ENCODE measurements at regions not wholly inside any gene's neighbourhood (a gene's known extent, or its start where the extent isn't known, plus 50 kb on each side); places are given as distances from the start of the nearest gene placed in this dataset.
"Not testable (repeated sequence)": the region's sequence is repeated elsewhere in the genome, so short reads cannot be mapped to it uniquely, and the experiment has no call there.

DNA sequence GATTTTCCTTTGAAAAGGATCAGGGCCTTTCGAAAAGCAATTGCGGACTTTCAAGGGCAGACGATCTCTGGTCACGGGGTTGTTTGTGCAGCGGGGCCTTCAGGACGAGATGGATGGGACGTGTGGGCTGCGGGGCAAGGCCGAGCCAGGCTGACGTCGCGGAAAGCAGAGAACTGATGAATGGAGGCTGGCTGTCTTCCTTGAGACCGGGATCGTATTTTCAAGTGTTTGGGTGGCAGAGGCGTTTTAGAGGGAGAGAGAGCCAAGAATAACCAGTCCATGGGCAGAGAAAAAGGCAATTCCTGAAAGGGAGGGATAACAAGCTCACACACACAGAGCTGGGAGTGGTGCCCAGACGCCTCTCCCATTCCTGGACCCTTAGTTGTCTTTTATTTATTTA lies 138.9 kb upstream of the USP29 start:
- no peak for TF ChIP-seq ZFX (IDR thresholded peaks at IDR 0.05; ENCODE audit: borderline replicate concordance)
- TF ChIP-seq, protein P1, sequence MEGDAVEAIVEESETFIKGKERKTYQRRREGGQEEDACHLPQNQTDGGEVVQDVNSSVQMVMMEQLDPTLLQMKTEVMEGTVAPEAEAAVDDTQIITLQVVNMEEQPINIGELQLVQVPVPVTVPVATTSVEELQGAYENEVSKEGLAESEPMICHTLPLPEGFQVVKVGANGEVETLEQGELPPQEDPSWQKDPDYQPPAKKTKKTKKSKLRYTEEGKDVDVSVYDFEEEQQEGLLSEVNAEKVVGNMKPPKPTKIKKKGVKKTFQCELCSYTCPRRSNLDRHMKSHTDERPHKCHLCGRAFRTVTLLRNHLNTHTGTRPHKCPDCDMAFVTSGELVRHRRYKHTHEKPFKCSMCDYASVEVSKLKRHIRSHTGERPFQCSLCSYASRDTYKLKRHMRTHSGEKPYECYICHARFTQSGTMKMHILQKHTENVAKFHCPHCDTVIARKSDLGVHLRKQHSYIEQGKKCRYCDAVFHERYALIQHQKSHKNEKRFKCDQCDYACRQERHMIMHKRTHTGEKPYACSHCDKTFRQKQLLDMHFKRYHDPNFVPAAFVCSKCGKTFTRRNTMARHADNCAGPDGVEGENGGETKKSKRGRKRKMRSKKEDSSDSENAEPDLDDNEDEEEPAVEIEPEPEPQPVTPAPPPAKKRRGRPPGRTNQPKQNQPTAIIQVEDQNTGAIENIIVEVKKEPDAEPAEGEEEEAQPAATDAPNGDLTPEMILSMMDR (IDR thresholded peaks at IDR 0.05), result no peak
- no peak overlapping the region for H3K27ac ChIP-seq

GRCh38 chr19:56981440-56981839 lies 138.3 kb upstream of the USP29 start:
- H3K27ac ChIP-seq, result not testable (repeated sequence)

GRCh38 chr19:56983171-56983570 lies 136.6 kb upstream of the USP29 start:
- TF ChIP-seq, protein P1 (IDR thresholded peaks at IDR 0.05), result no peak
- no peak for TF ChIP-seq ZFX (IDR thresholded peaks at IDR 0.05; ENCODE audit: borderline replicate concordance)
- no peak overlapping the region for H3K27ac ChIP-seq

DNA sequence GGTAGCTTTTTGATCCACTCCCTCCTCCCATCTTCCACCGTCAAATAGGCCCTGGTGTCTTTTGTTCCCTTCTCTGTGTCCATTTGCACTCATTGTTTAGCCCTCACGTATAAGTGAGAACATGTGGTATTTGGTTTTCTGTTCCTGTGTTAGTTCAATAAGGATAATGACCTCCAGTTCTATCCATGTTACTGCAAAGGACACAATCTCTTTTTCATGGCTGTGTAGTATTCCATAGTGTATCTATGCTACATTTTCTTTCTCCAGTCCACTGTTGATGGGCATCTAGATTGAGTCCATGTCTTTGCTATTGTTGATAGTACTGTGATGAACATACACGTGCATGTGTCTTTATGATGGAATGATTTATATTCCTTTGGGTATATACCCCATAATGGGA lies 136.0 kb upstream of the USP29 start:
- no peak overlapping the region for H3K27ac ChIP-seq
- no peak for TF ChIP-seq ZFX (IDR thresholded peaks at IDR 0.05; ENCODE audit: borderline replicate concordance)
- TF ChIP-seq, protein P1 (IDR thresholded peaks at IDR 0.05), result no peak

DNA sequence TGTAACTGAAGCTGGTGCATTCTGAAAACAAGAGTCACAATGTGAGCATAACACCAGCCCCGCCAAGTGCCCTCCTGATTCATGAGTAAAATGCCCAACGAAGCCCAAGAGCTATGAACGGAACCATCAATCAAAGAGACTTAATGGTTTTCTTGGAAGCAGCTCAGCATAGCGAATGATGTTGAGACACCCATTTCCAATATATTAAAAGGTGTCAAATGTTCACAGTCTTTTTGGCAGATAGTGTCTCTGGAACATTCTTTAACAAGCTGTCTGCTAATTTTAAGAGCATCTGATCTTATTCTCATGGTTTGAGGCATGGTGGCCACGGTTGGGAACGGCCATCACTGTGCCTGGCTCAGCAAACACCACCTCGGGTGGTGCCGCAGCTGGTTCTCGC lies 133.4 kb upstream of the USP29 start:
- H3K27ac ChIP-seq, result no peak overlapping the region
- TF ChIP-seq ZFX (IDR thresholded peaks at IDR 0.05; ENCODE audit: borderline replicate concordance), result no peak
- TF ChIP-seq, protein P1 (IDR thresholded peaks at IDR 0.05), result no peak

DNA sequence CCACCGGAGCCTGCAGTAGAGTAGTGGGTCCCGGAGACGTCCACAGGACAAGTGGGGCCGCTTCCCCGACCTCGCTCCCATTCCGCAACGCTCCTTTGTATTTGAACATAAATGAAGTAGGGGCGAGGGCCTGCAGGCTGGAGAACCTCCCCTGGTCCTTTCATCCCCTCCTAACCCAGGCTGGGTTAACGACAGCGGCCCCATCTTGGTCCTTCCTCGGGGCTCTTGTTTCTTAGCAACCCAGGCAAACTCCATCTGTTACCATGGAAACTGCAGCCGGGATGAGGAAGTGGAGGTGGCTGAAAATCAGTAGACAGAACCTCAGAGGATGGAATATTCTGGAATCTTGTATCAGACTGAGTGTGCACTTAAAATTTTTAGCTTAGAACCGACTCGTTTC lies 132.6 kb upstream of the USP29 start:
- no peak for TF ChIP-seq ZFX (IDR thresholded peaks at IDR 0.05; ENCODE audit: borderline replicate concordance)
- TF ChIP-seq, protein P1 (IDR thresholded peaks at IDR 0.05), result no peak
- H3K27ac ChIP-seq, result no peak overlapping the region

GRCh38 chr19:56988299-56988698 lies 131.5 kb upstream of the USP29 start:
- TF ChIP-seq ZFX (IDR thresholded peaks at IDR 0.05; ENCODE audit: borderline replicate concordance), result no peak
- TF ChIP-seq, protein P1 (IDR thresholded peaks at IDR 0.05), result no peak
- no peak overlapping the region for H3K27ac ChIP-seq

GRCh38 chr19:56991912-56992311 lies 127.9 kb upstream of the USP29 start:
- TF ChIP-seq, protein P1 (IDR thresholded peaks at IDR 0.05), result no peak
- no peak for TF ChIP-seq ZFX (IDR thresholded peaks at IDR 0.05; ENCODE audit: borderline replicate concordance)
- H3K27ac ChIP-seq, result no peak overlapping the region

Measured in 22Rv1 (cell line).